NT2/D1 (cell line): ENCODE measurements at regions not wholly inside any gene's neighbourhood (a gene's known extent, or its start where the extent isn't known, plus 50 kb on each side); places are given as distances from the start of the nearest gene placed in this dataset.

Source experiments
- DNase-seq: peaks from one replicate; pipeline ENCODE4 v3.0.0-alpha.2; 2011; ENCODE audit warnings: low read depth, low spot score
- H3K27me3 ChIP-seq: 2 replicates; pipeline ENCODE4 v1.6.0; 2011; ENCODE audit warnings: mild to moderate bottlenecking; ENCODE audit not compliant: insufficient read length, insufficient read depth
- H3K36me3 ChIP-seq: 2 replicates; pipeline ENCODE4 v1.6.1; 2011; ENCODE audit warnings: mild to moderate bottlenecking, low read length, mixed read lengths; ENCODE audit not compliant: insufficient read depth, insufficient read length
- H3K4me1 ChIP-seq: 2 replicates; pipeline ENCODE4 v1.5.1; 2011; ENCODE audit not compliant: insufficient read depth, insufficient read length
- H3K4me3 ChIP-seq: 2 replicates; pipeline ENCODE4 v1.5.1; 2011; ENCODE audit warnings: low read depth; ENCODE audit not compliant: insufficient read length
- H3K9ac ChIP-seq: 2 replicates; pipeline ENCODE4 v1.6.0; 2011; ENCODE audit warnings: low read depth; ENCODE audit not compliant: insufficient read length
- H3K9me3 ChIP-seq: 2 replicates; pipeline ENCODE4 v1.5.1; 2011; ENCODE audit warnings: mild to moderate bottlenecking, low read length; ENCODE audit not compliant: insufficient read depth
- SUZ12 ChIP-seq: IDR thresholded peaks from 2 replicates; pipeline ENCODE4 v1.6.1; 2011; ENCODE audit not compliant: insufficient read length, insufficient read depth; ENCODE audit errors: extremely low read depth
- YY1 ChIP-seq: IDR thresholded peaks from 2 replicates; pipeline ENCODE4 v1.6.1; 2011; ENCODE audit not compliant: insufficient read length, insufficient read depth
- ZNF274 ChIP-seq: IDR thresholded peaks from 2 replicates; pipeline ENCODE4 v1.6.1; 2011; ENCODE audit warnings: mild to moderate bottlenecking, low read depth, low read length

- Histone ChIP-seq H3K36me3 (no peaks in the 10 kb centered on the region), H3K4me3 (no peak overlapping the region), H3K9me3 (no peaks in the 10 kb centered on the region; the same call in 1 of the 2 replicates), H3K4me1 (no peaks in the 10 kb centered on the region), H3K27me3 (no peaks in the 10 kb centered on the region), H3K9ac (no peak overlapping the region)
- no peak for DNase-seq
- TF ChIP-seq YY1 (no peak), ZNF274 (no peak), SUZ12 (no peak)
These were observed 134.9 kb downstream of the ADRA2A start for GRCh38 chr10:111211706-111212105.

GRCh38 chr10:111221682-111222480 is 145.1 kb downstream of the ADRA2A start:
- Histone ChIP-seq H3K36me3 (no peaks in the 10 kb centered on the region), H3K4me1 (no peaks in the 10 kb centered on the region), H3K9me3 (no peaks in the 10 kb centered on the region), H3K9ac (no peak overlapping the region), H3K4me3 (no peak overlapping the region), H3K27me3 (no peaks in the 10 kb centered on the region)
- TF ChIP-seq ZNF274 (no peak), SUZ12 (no peak), YY1 (no peak)
- no peak for DNase-seq

- no peaks in the 10 kb centered on the region for H3K27me3 ChIP-seq
- no peaks in the 10 kb centered on the region for H3K9me3 ChIP-seq
- H3K9ac ChIP-seq, result no peak overlapping the region
- no peak overlapping the region for H3K4me3 ChIP-seq
- H3K36me3 ChIP-seq, result no peaks in the 10 kb centered on the region
- no peaks in the 10 kb centered on the region for H3K4me1 ChIP-seq
- no peak for DNase-seq
- TF ChIP-seq YY1 (no peak), ZNF274 (no peak), SUZ12 (no peak)
These were observed 146.1 kb downstream of the ADRA2A start for GRCh38 chr10:111222961-111223360.

- DNase-seq, result no peak
- Histone ChIP-seq H3K4me1 (no peaks in the 10 kb centered on the region), H3K27me3 (no peaks in the 10 kb centered on the region), H3K9me3 (no peaks in the 10 kb centered on the region), H3K4me3 (no peak overlapping the region), H3K36me3 (no peaks in the 10 kb centered on the region), H3K9ac (no peak overlapping the region)
- TF ChIP-seq SUZ12, result no peak
- no peak for TF ChIP-seq YY1
- TF ChIP-seq ZNF274, result no peak
These were observed 154.9 kb downstream of the ADRA2A start for GRCh38 chr10:111231779-111232178.

- no peak for TF ChIP-seq ZNF274
- TF ChIP-seq YY1, result no peak
- TF ChIP-seq SUZ12, result no peak
- Histone ChIP-seq H3K27me3 (no peaks in the 10 kb centered on the region), H3K4me3 (no peak overlapping the region), H3K4me1 (no peaks in the 10 kb centered on the region), H3K9me3 (no peaks in the 10 kb centered on the region), H3K9ac (no peak overlapping the region), H3K36me3 (no peaks in the 10 kb centered on the region)
- DNase-seq, result no peak
These were observed 156.6 kb downstream of the ADRA2A start for GRCh38 chr10:111233439-111233838.

- no peaks in the 10 kb centered on the region for H3K36me3 ChIP-seq
- no peaks in the 10 kb centered on the region for H3K9me3 ChIP-seq
- no peak for TF ChIP-seq SUZ12
- no peak overlapping the region for H3K4me3 ChIP-seq
- H3K9ac ChIP-seq, result no peak overlapping the region
- no peaks in the 10 kb centered on the region for H3K4me1 ChIP-seq
- H3K27me3 ChIP-seq, result no peaks in the 10 kb centered on the region
- no peak for DNase-seq
These were observed 157.5 kb downstream of the ADRA2A start for GRCh38 chr10:111234234-111234913.

- no peaks in the 10 kb centered on the region for H3K36me3 ChIP-seq
- no peak overlapping the region for H3K9ac ChIP-seq
- no peak for DNase-seq
- no peaks in the 10 kb centered on the region for H3K27me3 ChIP-seq
- H3K4me1 ChIP-seq, result no peaks in the 10 kb centered on the region
- no peak overlapping the region for H3K4me3 ChIP-seq
- H3K9me3 ChIP-seq, result no peaks in the 10 kb centered on the region
- TF ChIP-seq ZNF274 (no peak), SUZ12 (no peak), YY1 (no peak)
These were observed 158.1 kb downstream of the ADRA2A start for GRCh38 chr10:111234914-111235302.
